ENCODE measurements at regions not wholly inside any gene's neighbourhood (a gene's known extent, or its start where the extent isn't known, plus 50 kb on each side); places are given as distances from the start of the nearest gene placed in this dataset.
"Not testable (repeated sequence)": the region's sequence is repeated elsewhere in the genome, so short reads cannot be mapped to it uniquely, and the experiment has no call there.

- Histone ChIP-seq H3K27ac (ENCODE audit: low read depth) (no peak overlapping the region), H3K36me3 (ENCODE audit: insufficient read depth) (no peaks in the 10 kb centered on the region), H3K4me1 (ENCODE audit: insufficient read depth) (no peaks in the 10 kb centered on the region), H3K4me3 (ENCODE audit: low read depth, low read length) (peak overlapping the region; percentile 32)
- no peak for DNase-seq (ENCODE audit: extremely low spot score)
- WGBS: under 1% methylated on average over 32 of the region's 32 CpGs
These were observed 131.2 kb upstream of the BTN3A2 start for GRCh38 chr6:26233649-26234420.

DNA sequence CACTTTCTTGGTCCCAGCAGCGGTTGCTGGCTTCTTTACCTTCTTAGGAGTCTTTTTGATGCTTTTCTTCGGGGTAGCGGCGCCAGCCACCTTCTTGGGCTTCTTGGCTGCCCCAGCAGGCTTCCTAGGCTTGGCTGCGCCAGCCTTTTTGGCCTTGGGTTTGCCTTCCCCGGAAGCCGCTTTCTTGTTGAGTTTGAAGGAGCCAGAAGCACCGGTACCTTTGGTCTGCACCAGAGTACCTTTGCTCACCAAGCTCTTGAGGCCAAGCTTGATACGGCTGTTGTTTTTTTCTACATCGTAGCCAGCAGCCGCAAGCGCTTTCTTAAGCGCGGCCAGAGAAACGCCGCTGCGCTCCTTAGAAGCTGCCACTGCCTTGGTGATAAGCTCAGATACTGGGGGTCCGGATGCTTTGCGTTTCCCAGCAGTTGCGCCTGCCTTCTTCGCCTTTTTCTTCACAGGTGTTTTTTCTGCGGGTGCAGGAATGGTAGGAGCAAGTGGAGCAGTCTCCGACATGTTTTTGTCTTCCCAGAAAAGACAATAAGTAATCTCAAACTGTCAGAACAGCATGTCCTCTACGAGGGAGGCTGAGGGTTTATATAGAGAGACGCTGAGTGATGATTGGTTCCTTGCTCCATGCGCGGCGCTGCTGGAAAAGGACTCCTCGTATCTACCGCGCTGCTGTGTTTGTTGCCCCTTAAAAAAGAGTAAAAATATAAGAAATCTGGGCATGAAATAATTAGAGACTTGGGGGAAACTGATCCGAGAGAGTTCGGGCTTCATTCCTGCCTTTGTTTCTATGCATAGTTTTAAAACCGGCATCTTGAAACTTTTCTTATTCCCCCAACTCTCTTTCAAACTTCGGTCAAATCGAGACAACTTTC is 130.3 kb upstream of the BTN3A2 start:
- DNase-seq (ENCODE audit: extremely low spot score): peak; percentile 90
- WGBS: under 1% methylated on average over 36 of the region's 36 CpGs
- H3K4me3 ChIP-seq (ENCODE audit: low read depth, low read length): peak overlapping the region; percentile 32
- no peaks in the 10 kb centered on the region for H3K36me3 ChIP-seq (ENCODE audit: insufficient read depth)
- no peaks in the 10 kb centered on the region for H3K4me1 ChIP-seq (ENCODE audit: insufficient read depth)
- no peak overlapping the region for H3K27ac ChIP-seq (ENCODE audit: low read depth)

- Histone ChIP-seq H3K4me1 (ENCODE audit: insufficient read depth) (no peaks in the 10 kb centered on the region), H3K4me3 (ENCODE audit: low read depth, low read length) (no peak overlapping the region), H3K36me3 (ENCODE audit: insufficient read depth) (no peaks in the 10 kb centered on the region), H3K27ac (ENCODE audit: low read depth) (no peak overlapping the region)
- 21% methylated on average over 3 of the region's 3 CpGs for WGBS
- DNase-seq (ENCODE audit: extremely low spot score): no peak
These were observed 129.7 kb upstream of the BTN3A2 start for GRCh38 chr6:26235302-26235670.

DNA sequence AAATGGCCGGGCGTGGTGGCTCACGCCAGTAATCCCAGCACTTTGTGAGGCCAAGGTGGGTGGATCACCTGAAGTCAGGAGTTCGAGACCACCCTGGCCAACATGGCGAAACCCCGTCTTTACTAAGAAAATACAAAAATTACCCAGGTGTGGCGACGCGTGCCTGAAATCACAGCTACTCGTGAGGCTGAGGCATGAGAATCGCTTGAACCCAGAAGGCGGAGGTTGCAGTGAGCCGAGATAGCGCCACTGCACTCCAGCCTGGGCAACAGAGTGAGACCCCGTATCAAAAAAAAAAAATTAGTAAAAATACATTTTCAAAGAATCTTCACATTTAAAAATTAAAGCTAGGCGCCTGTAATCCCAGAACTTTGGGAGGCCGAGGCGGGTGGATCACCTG is 125.6 kb upstream of the BTN3A2 start:
- not testable (repeated sequence) for H3K27ac ChIP-seq (ENCODE audit: low read depth); H3K4me3 ChIP-seq (ENCODE audit: low read depth, low read length); H3K36me3 ChIP-seq (ENCODE audit: insufficient read depth); DNase-seq (ENCODE audit: extremely low spot score); H3K4me1 ChIP-seq (ENCODE audit: insufficient read depth)
- 95% methylated on average over 18 of the region's 18 CpGs for WGBS

GRCh38 chr6:26240157-26241032 is 124.6 kb upstream of the BTN3A2 start:
- Histone ChIP-seq H3K27ac (ENCODE audit: low read depth) (peak overlapping the region; percentile 34), H3K36me3 (ENCODE audit: insufficient read depth) (no peaks in the 10 kb centered on the region), H3K4me1 (ENCODE audit: insufficient read depth) (no peaks in the 10 kb centered on the region), H3K4me3 (ENCODE audit: low read depth, low read length) (peak overlapping the region; percentile 26)
- WGBS: under 1% methylated on average over 49 of the region's 49 CpGs
- DNase-seq (ENCODE audit: extremely low spot score): peak; percentile 93

DNA sequence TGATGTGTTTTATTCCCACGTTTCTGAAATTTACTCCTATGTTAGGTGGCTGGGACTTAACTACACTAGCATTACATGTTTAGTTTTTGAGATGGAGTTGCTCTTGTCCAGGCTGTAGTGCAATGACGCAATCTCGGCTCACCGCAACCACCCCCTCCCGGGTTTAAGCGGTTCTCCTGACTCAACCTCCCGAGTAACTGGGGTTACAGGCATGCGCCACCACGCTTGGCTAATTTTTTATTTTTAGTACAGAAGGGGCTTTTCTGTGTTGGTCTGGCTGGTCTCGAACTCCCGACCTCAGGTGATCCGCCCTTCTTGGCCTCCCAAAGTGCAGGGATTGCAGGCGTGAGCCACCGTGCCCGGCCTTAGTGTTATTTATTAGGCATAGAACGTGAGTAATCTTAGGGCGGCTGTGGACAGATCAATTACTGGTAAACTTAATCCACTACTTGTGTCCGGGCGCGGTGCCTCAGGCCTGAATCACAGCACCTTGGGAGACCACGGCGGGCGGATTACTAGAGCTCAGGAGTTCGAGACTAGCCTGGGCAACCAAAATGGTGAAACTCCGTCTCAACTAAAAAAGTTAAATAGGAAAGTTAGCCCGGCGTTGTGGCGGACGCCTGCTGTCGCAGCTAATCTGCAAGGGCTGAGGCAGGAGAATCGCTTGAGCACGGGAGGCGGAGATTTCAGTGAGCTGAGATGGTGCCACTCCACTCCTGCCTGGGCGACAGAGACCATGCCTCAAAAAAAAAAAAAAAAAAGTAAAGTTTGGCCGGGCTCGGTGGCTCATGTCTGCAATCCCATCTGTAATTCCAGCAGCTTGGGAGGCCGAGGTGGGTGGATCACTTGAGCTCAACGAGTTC is 123.7 kb upstream of the BTN3A2 start:
- H3K27ac ChIP-seq (ENCODE audit: low read depth): no peak overlapping the region
- WGBS: 28% methylated on average over 38 of the region's 38 CpGs
- no peak for DNase-seq (ENCODE audit: extremely low spot score)
- H3K4me3 ChIP-seq (ENCODE audit: low read depth, low read length): peak overlapping the region; percentile 26
- no peaks in the 10 kb centered on the region for H3K4me1 ChIP-seq (ENCODE audit: insufficient read depth)
- no peaks in the 10 kb centered on the region for H3K36me3 ChIP-seq (ENCODE audit: insufficient read depth)

GRCh38 chr6:26243132-26243531 is 121.9 kb upstream of the BTN3A2 start:
- no peak overlapping the region for H3K27ac ChIP-seq (ENCODE audit: low read depth)
- 76% methylated on average over 2 of the region's 2 CpGs for WGBS
- no peak overlapping the region for H3K4me3 ChIP-seq (ENCODE audit: low read depth, low read length)
- H3K36me3 ChIP-seq (ENCODE audit: insufficient read depth): no peaks in the 10 kb centered on the region
- no peak for DNase-seq (ENCODE audit: extremely low spot score)
- H3K4me1 ChIP-seq (ENCODE audit: insufficient read depth): no peaks in the 10 kb centered on the region

DNA sequence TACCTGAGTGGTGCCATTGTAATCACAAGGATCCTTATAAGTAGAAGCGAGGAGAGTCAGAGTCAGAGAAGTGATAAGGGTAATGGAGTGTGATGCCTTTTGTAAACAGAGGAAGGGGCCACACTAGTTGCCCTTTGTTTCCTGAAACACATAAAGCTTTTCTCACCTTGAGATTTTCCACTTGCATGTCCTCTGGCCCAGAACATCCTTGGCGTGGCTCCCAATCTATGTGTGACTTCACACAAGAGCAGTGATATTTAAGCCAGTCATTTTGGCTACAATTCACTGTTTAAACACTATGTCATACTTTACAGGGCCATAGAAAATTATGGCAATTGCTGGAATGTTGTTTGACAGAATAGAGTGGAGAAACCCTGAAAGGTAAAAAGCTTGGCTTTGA is 121.2 kb upstream of the BTN3A2 start:
- WGBS: 74% methylated on average over 2 of the region's 2 CpGs
- H3K4me1 ChIP-seq (ENCODE audit: insufficient read depth): no peaks in the 10 kb centered on the region
- H3K4me3 ChIP-seq (ENCODE audit: low read depth, low read length): no peak overlapping the region
- H3K27ac ChIP-seq (ENCODE audit: low read depth): no peak overlapping the region
- no peaks in the 10 kb centered on the region for H3K36me3 ChIP-seq (ENCODE audit: insufficient read depth)
- DNase-seq (ENCODE audit: extremely low spot score): no peak

GRCh38 chr6:26246058-26246457 is 118.9 kb upstream of the BTN3A2 start:
- Histone ChIP-seq H3K36me3 (ENCODE audit: insufficient read depth) (no peaks in the 10 kb centered on the region), H3K27ac (ENCODE audit: low read depth) (no peak overlapping the region), H3K4me3 (ENCODE audit: low read depth, low read length) (no peak overlapping the region), H3K4me1 (ENCODE audit: insufficient read depth) (no peaks in the 10 kb centered on the region)
- DNase-seq (ENCODE audit: extremely low spot score): no peak
- 76% methylated on average over 7 of the region's 7 CpGs for WGBS

GRCh38 chr6:26246553-26246952 is 118.4 kb upstream of the BTN3A2 start:
- Histone ChIP-seq H3K36me3 (ENCODE audit: insufficient read depth) (no peaks in the 10 kb centered on the region), H3K4me3 (ENCODE audit: low read depth, low read length) (no peak overlapping the region), H3K4me1 (ENCODE audit: insufficient read depth) (no peaks in the 10 kb centered on the region), H3K27ac (ENCODE audit: low read depth) (no peak overlapping the region)
- DNase-seq (ENCODE audit: extremely low spot score): no peak
- 97% methylated on average over 28 of the region's 28 CpGs for WGBS

DNA sequence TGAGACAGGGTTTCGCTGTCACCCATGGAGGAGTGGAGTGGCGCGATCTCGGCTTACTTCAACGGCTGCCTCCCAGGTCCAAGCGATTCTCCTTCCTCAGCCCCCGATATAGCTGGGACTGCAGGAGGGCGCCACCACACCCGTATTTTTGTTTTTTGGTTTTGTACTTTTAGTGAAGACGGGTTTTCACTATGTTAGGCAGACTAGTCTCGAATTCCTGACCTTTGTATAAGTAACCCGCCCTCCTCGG is 115.4 kb upstream of the BTN3A2 start:
- Histone ChIP-seq H3K36me3 (ENCODE audit: insufficient read depth) (no peaks in the 10 kb centered on the region), H3K27ac (ENCODE audit: low read depth) (no peak overlapping the region), H3K4me1 (ENCODE audit: insufficient read depth) (no peaks in the 10 kb centered on the region), H3K4me3 (ENCODE audit: low read depth, low read length) (peak overlapping the region; percentile 6)
- WGBS: under 1% methylated on average over 13 of the region's 13 CpGs
- no peak for DNase-seq (ENCODE audit: extremely low spot score)

- Histone ChIP-seq H3K4me3 (ENCODE audit: low read depth, low read length) (peak overlapping the region; percentile 6), H3K4me1 (ENCODE audit: insufficient read depth) (no peaks in the 10 kb centered on the region), H3K36me3 (ENCODE audit: insufficient read depth) (no peaks in the 10 kb centered on the region), H3K27ac (ENCODE audit: low read depth) (no peak overlapping the region)
- under 1% methylated on average over 43 of the region's 43 CpGs for WGBS
- no peak for DNase-seq (ENCODE audit: extremely low spot score)
These were observed 114.9 kb upstream of the BTN3A2 start for GRCh38 chr6:26249957-26250697.
